ENCODE measurements at regions not wholly inside any gene's neighbourhood (a gene's known extent, or its start where the extent isn't known, plus 50 kb on each side); places are given as distances from the start of the nearest gene placed in this dataset.
"Not testable (repeated sequence)": the region's sequence is repeated elsewhere in the genome, so short reads cannot be mapped to it uniquely, and the experiment has no call there.

GRCh38 chr3:15851735-15852134 lies 54.0 kb upstream of the ANKRD28 start:
- no peak for DNase-seq

GRCh38 chr3:15858547-15859506 lies 61.0 kb upstream of the ANKRD28 start:
- peak; percentile 12 for DNase-seq

- DNase-seq: peak; percentile 87
Measured at GRCh38 chr3:15859507-15860013, 61.8 kb upstream of the ANKRD28 start.

- peak; percentile 18 for DNase-seq
Measured at GRCh38 chr3:15860014-15860934, 62.5 kb upstream of the ANKRD28 start.

- DNase-seq: no peak
Measured at GRCh38 chr3:15861163-15861562, 63.4 kb upstream of the ANKRD28 start.

GRCh38 chr3:15872807-15873206 lies 75.0 kb upstream of the ANKRD28 start:
- no peak for DNase-seq

GRCh38 chr3:15873415-15873814 lies 75.6 kb upstream of the ANKRD28 start:
- no peak for DNase-seq

GRCh38 chr3:15875016-15875689 lies 77.4 kb upstream of the ANKRD28 start:
- DNase-seq: no peak

- no peak for DNase-seq
Measured at GRCh38 chr3:15876669-15877068, 78.9 kb upstream of the ANKRD28 start.

- no peak for DNase-seq
Measured at GRCh38 chr3:15877813-15878212, 80.0 kb upstream of the ANKRD28 start.

- not testable (repeated sequence) for DNase-seq
Measured at GRCh38 chr3:15879787-15880186, 82.0 kb upstream of the ANKRD28 start.

GRCh38 chr3:15882577-15882976 lies 84.8 kb upstream of the ANKRD28 start:
- no peak for DNase-seq

GRCh38 chr3:15884132-15884531 lies 86.4 kb upstream of the ANKRD28 start:
- DNase-seq: no peak

GRCh38 chr3:15886521-15886920 lies 88.7 kb upstream of the ANKRD28 start:
- DNase-seq: no peak

GRCh38 chr3:15887261-15887660 lies 89.5 kb upstream of the ANKRD28 start:
- DNase-seq: no peak

- no peak for DNase-seq
Measured at GRCh38 chr3:15889936-15890335, 92.2 kb upstream of the ANKRD28 start.

- peak; percentile 92 for DNase-seq
Measured at GRCh38 chr3:15892311-15893227, 94.8 kb upstream of the ANKRD28 start.

- no peak for DNase-seq
Measured at GRCh38 chr3:15894382-15894781, 96.6 kb upstream of the ANKRD28 start.

GRCh38 chr3:15896500-15896899 lies 98.7 kb upstream of the ANKRD28 start:
- DNase-seq: no peak

- peak; percentile 65 for DNase-seq
Measured at GRCh38 chr3:15899388-15899787, 101.6 kb upstream of the ANKRD28 start.

- DNase-seq: no peak
Measured at GRCh38 chr3:15903164-15903563, 105.4 kb upstream of the ANKRD28 start.

All from kidney glomerular epithelial cell (primary cell).